ENCODE measurements at regions not wholly inside any gene's neighbourhood (a gene's known extent, or its start where the extent isn't known, plus 50 kb on each side); places are given as distances from the start of the nearest gene placed in this dataset.

GRCh38 chr20:23224806-23225205, 125.8 kb upstream of the NXT1 start:
- H3K36me3 ChIP-seq (ENCODE audit: insufficient read depth in 1 of 2, low read depth in 1 of 2), result no peaks in the 10 kb centered on the region
- no peak overlapping the region for H3K4me3 ChIP-seq
- H3K27ac ChIP-seq, result no peak overlapping the region
- no peaks in the 10 kb centered on the region for H3K27me3 ChIP-seq (ENCODE audit: insufficient read depth in 3 of 3, low read length in 2 of 3)
- WGBS, 3 donors, result 92 to 95% (median 94%) methylated on average over 5 of the region's 5 CpGs
- no peak for DNase-seq
- intact Hi-C loops (cut with DNase I), result no loop called here
- H3K4me1 ChIP-seq, result no peaks in the 10 kb centered on the region
- peaks cover 8% of the 10 kb centered on the region for H3K9me3 ChIP-seq
- TF ChIP-seq CTCF (IDR thresholded peaks at IDR 0.05), result no peak
- ATAC-seq, result no peak

DNA sequence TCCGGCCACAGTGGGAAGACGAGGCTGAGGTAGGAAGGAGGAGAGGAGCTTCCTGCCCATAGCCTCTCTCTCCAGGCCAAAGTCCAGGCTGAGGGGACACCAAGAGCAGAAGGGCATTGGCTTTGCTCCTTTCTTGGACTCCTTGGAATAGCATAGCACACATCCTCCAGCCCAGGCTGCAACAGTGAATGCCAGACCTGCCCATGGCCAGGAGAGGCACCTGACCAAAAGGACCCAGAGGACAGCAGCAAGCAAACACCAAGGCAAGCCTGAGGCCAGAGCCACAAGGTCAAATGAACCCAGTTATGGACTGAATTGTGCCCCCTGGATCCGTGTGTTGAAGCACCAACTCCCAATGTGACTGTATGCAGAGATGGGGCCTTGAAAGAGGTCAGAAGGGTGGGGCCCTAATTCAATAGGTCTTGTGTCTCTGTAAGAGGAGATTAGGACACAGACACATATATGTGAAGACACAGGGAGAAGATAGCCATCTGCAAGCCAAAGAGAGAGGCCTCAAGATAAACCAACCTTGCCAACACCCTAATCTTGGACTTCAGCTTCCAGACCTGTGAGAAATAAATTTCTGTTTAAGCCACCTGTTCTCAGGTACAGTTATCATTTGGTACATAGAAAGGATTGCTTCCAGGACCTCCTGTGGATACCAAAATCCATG, 126.5 kb upstream of the NXT1 start:
- 91 to 92% (median 92%) methylated on average over 3 of the region's 3 CpGs for WGBS, 3 donors
- ATAC-seq (no peak), DNase-seq (no peak)
- Histone ChIP-seq H3K9me3 (peaks cover 8% of the 10 kb centered on the region), H3K4me1 (no peaks in the 10 kb centered on the region), H3K4me3 (no peak overlapping the region), H3K27me3 (ENCODE audit: insufficient read depth in 3 of 3, low read length in 2 of 3) (no peaks in the 10 kb centered on the region), H3K27ac (no peak overlapping the region), H3K36me3 (ENCODE audit: insufficient read depth in 1 of 2, low read depth in 1 of 2) (no peaks in the 10 kb centered on the region)
- intact Hi-C loops (cut with DNase I), result no loop called here
- no peak for TF ChIP-seq CTCF (IDR thresholded peaks at IDR 0.05)

GRCh38 chr20:23222531-23223200, 127.9 kb upstream of the NXT1 start:
- ATAC-seq, result no peak
- DNase-seq, result no peak
- Histone ChIP-seq H3K27ac (no peak overlapping the region), H3K27me3 (ENCODE audit: insufficient read depth in 3 of 3, low read length in 2 of 3) (no peaks in the 10 kb centered on the region), H3K4me1 (no peaks in the 10 kb centered on the region), H3K4me3 (no peak overlapping the region), H3K36me3 (ENCODE audit: insufficient read depth in 1 of 2, low read depth in 1 of 2) (no peaks in the 10 kb centered on the region), H3K9me3 (peaks cover 19% of the 10 kb centered on the region)
- intact Hi-C loops (cut with DNase I), result no loop called here
- 92 to 94% (median 93%) methylated on average over 4 of the region's 4 CpGs for WGBS, 3 donors
- TF ChIP-seq CTCF (IDR thresholded peaks at IDR 0.05), result no peak

- DNase-seq, result no peak
- no peak for ATAC-seq
Measured at GRCh38 chr20:23217023-23217422, 130.9 kb upstream of the CD93 start.

More at GRCh38 chr20:23217023-23217422, 130.9 kb upstream of the CD93 start:
- no peak overlapping the region for H3K27ac ChIP-seq
- H3K27me3 ChIP-seq (ENCODE audit: insufficient read depth in 3 of 3, low read length in 2 of 3), result no peaks in the 10 kb centered on the region
- no peaks in the 10 kb centered on the region for H3K4me1 ChIP-seq
- no peak overlapping the region for H3K4me3 ChIP-seq
- intact Hi-C loops (cut with DNase I), result no loop called here
- peaks cover 19% of the 10 kb centered on the region for H3K9me3 ChIP-seq
- WGBS, 3 donors, result 73 to 83% (median 78%) methylated on average over 2 of the region's 2 CpGs
- no peaks in the 10 kb centered on the region for H3K36me3 ChIP-seq (ENCODE audit: insufficient read depth in 1 of 2, low read depth in 1 of 2)
- no peak for TF ChIP-seq CTCF (IDR thresholded peaks at IDR 0.05)
